EL (cell line): ENCODE measurements at regions not wholly inside any gene's neighbourhood (a gene's known extent, or its start where the extent isn't known, plus 50 kb on each side); places are given as distances from the start of the nearest gene placed in this dataset.

ENCODE experiments used
- DNase-seq: peaks from one replicate; pipeline ENCODE4 v3.0.0-alpha.2; 2016

GRCh38 chr1:36572142-36572715 lies 89.5 kb upstream of the CSF3R start:
- no peak for DNase-seq

GRCh38 chr1:36571106-36571505 lies 88.4 kb upstream of the CSF3R start:
- DNase-seq: no peak

GRCh38 chr1:36570478-36571060 lies 87.9 kb upstream of the CSF3R start:
- no peak for DNase-seq

- no peak for DNase-seq
Observed at GRCh38 chr1:36570006-36570405, 87.3 kb upstream of the CSF3R start.

GRCh38 chr1:36567601-36568341 lies 85.1 kb upstream of the CSF3R start:
- DNase-seq: no peak

GRCh38 chr1:36565576-36566501 lies 83.1 kb upstream of the CSF3R start:
- no peak for DNase-seq

GRCh38 chr1:36562181-36562685 lies 79.5 kb upstream of the CSF3R start:
- no peak for DNase-seq

- no peak for DNase-seq
Observed at GRCh38 chr1:36561361-36561724, 78.6 kb upstream of the CSF3R start.

GRCh38 chr1:36560621-36561360 lies 78.1 kb upstream of the CSF3R start:
- DNase-seq: no peak

GRCh38 chr1:36560177-36560576 lies 77.5 kb upstream of the CSF3R start:
- DNase-seq: no peak

- no peak for DNase-seq
Observed at GRCh38 chr1:36559061-36559460, 76.3 kb upstream of the CSF3R start.

GRCh38 chr1:36557041-36558000 lies 74.6 kb upstream of the CSF3R start:
- no peak for DNase-seq

GRCh38 chr1:36555041-36555440 lies 72.3 kb upstream of the CSF3R start:
- no peak for DNase-seq

- no peak for DNase-seq
Observed at GRCh38 chr1:36554323-36554628, 71.6 kb upstream of the CSF3R start.

GRCh38 chr1:36553591-36554322 lies 71.0 kb upstream of the CSF3R start:
- DNase-seq: peak; percentile 57

GRCh38 chr1:36542962-36543515 lies 60.3 kb upstream of the CSF3R start:
- no peak for DNase-seq

GRCh38 chr1:36542024-36542961 lies 59.6 kb upstream of the CSF3R start:
- DNase-seq: no peak

GRCh38 chr1:36540056-36540455 lies 57.3 kb upstream of the CSF3R start:
- DNase-seq: no peak

GRCh38 chr1:36539526-36539925 lies 56.8 kb upstream of the CSF3R start:
- no peak for DNase-seq
